ENCODE measurements at regions not wholly inside any gene's neighbourhood (a gene's known extent, or its start where the extent isn't known, plus 50 kb on each side); places are given as distances from the start of the nearest gene placed in this dataset.

GRCh38 chr2:185567940-185568339 is 170.7 kb upstream of the FSIP2 start:
- peak overlapping the region; percentile 28 to 96 (median 35); a peak in 3 of 7 replicates for H3K27ac Mint-ChIP-seq
- Histone ChIP-seq H2BK5ac (ENCODE audit: insufficient read length, low read length) (no peak overlapping the region), H3K23me2 (ENCODE audit: insufficient read length, low read depth, low read length, poor library complexity, severe bottlenecking) (no peaks in the 10 kb centered on the region), H2BK120ac (ENCODE audit: low read depth, low read length, poor library complexity, severe bottlenecking) (no peak overlapping the region), H3K79me2 (ENCODE audit: insufficient read depth, low read length) (no peaks in the 10 kb centered on the region), H4K5ac (ENCODE audit: insufficient read length, low read depth, low read length) (no peak overlapping the region), H3K79me1 (ENCODE audit: insufficient read depth, low read depth, low read length, poor library complexity, severe bottlenecking) (no peaks in the 10 kb centered on the region), H3K14ac (ENCODE audit: insufficient read depth, low read length) (no peak overlapping the region), H3K9ac (ENCODE audit: extremely low read depth, insufficient read length, low read length) (no peak overlapping the region), H3K9me3 (ENCODE audit: control insufficient read depth, low read depth, low read length) (peaks cover 5% of the 10 kb centered on the region), H3K56ac (ENCODE audit: insufficient read length, low read depth, low read length) (no peak overlapping the region), H4K91ac (ENCODE audit: insufficient read length, low read depth, low read length) (no peak overlapping the region), H3K23ac (ENCODE audit: insufficient read length, low read depth, low read length) (no peak overlapping the region), H2BK20ac (ENCODE audit: low read depth, low read length, poor library complexity, severe bottlenecking) (peak overlapping the region; percentile 93), H4K20me1 (ENCODE audit: control insufficient read depth, insufficient read depth, insufficient read length) (no peaks in the 10 kb centered on the region), H4K8ac (replicated peaks; ENCODE audit: insufficient read length, low read depth, low read length) (no peak overlapping the region), H3K18ac (ENCODE audit: insufficient read length, low read depth, low read length) (no peak overlapping the region), H2BK12ac (ENCODE audit: insufficient read length, low read depth, low read length) (no peak overlapping the region), H2BK15ac (ENCODE audit: low read depth, low read length) (no peak overlapping the region), H3K4me2 (ENCODE audit: insufficient read depth, insufficient read length, low read length) (no peak overlapping the region), H3K4me1 (ENCODE audit: insufficient read depth, low read length) (no peaks in the 10 kb centered on the region), H3K27me3 (ENCODE audit: insufficient read depth, low read length) (no peaks in the 10 kb centered on the region), H2AK5ac (ENCODE audit: insufficient read length, low read length) (no peak overlapping the region), H3K4ac (ENCODE audit: low read depth, low read length) (no peak overlapping the region), H3T11ph (ENCODE audit: low read length) (peak overlapping the region; percentile 45), H2AFZ (ENCODE audit: low read length) (no peak overlapping the region), H3K27ac (ENCODE audit: insufficient read length, low read depth, low read length) (no peak overlapping the region)
- DNase-seq = peak; percentile 70
- no CpG with 5 or more reads among the region's 8 CpGs for WGBS (ENCODE audit: extremely low coverage, insufficient read length, low lambda C conversion rate)
- H3K27me3 Mint-ChIP-seq (ENCODE audit: low read depth) = no peaks in the 10 kb centered on the region
- peaks cover 1 to 22% (median 17%) of the 10 kb centered on the region in 3 experiments; a peak in 5 of 7 replicates for H3K36me3 Mint-ChIP-seq (ENCODE audit: insufficient read depth in 1 of 3, low read depth in 3 of 3)
- TF ChIP-seq, protein P1, sequence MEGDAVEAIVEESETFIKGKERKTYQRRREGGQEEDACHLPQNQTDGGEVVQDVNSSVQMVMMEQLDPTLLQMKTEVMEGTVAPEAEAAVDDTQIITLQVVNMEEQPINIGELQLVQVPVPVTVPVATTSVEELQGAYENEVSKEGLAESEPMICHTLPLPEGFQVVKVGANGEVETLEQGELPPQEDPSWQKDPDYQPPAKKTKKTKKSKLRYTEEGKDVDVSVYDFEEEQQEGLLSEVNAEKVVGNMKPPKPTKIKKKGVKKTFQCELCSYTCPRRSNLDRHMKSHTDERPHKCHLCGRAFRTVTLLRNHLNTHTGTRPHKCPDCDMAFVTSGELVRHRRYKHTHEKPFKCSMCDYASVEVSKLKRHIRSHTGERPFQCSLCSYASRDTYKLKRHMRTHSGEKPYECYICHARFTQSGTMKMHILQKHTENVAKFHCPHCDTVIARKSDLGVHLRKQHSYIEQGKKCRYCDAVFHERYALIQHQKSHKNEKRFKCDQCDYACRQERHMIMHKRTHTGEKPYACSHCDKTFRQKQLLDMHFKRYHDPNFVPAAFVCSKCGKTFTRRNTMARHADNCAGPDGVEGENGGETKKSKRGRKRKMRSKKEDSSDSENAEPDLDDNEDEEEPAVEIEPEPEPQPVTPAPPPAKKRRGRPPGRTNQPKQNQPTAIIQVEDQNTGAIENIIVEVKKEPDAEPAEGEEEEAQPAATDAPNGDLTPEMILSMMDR (conservative IDR thresholded peaks at IDR 0.05) = no peak
- peaks cover 7 to 11% of the 10 kb centered on the region in 2 experiments for H3K4me1 Mint-ChIP-seq
- no peak overlapping the region for H3K4me3 Mint-ChIP-seq
- H3K9me3 Mint-ChIP-seq = peaks cover 0 to 3% of the 10 kb centered on the region in 2 experiments; a peak in 1 of 5 replicates

Data from H9 (cell line).